ENCODE measurements at regions not wholly inside any gene's neighbourhood (a gene's known extent, or its start where the extent isn't known, plus 50 kb on each side); places are given as distances from the start of the nearest gene placed in this dataset.

DNA sequence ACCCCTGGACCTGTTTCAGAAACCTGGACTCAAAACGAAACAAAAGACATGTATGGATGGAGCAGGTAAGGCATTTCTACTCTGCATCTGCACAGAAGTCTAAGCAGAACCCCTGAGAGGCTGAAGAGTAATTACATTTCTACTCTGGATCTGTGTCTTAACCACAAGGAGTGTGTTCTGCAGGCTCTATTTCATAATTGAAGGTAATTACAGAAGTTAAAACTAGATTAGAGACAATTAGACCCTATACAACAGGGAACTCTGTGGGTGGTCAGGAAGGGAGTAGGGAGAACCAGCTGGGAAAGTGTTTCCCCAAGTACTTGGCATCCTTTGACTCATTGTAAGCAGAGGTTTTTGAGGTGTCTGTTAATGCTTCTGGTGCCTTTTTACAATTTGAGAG is 69.8 kb downstream of the IGSF1 start:
- ChIA-PET POLR2A (no interaction called here), CTCF (no interaction called here)
- no peaks in the 10 kb centered on the region for H3K27me3 ChIP-seq (ENCODE audit: control insufficient read depth, insufficient read depth, low read length)
- DNase-seq (ENCODE audit: low read depth, low spot score) = no peak
- no peaks in the 10 kb centered on the region for H3K9me3 ChIP-seq (ENCODE audit: control insufficient read depth, insufficient read depth, low read length)
- no peak overlapping the region for H3K27ac ChIP-seq (ENCODE audit: low read depth, low read length)
- TF ChIP-seq, protein P1, sequence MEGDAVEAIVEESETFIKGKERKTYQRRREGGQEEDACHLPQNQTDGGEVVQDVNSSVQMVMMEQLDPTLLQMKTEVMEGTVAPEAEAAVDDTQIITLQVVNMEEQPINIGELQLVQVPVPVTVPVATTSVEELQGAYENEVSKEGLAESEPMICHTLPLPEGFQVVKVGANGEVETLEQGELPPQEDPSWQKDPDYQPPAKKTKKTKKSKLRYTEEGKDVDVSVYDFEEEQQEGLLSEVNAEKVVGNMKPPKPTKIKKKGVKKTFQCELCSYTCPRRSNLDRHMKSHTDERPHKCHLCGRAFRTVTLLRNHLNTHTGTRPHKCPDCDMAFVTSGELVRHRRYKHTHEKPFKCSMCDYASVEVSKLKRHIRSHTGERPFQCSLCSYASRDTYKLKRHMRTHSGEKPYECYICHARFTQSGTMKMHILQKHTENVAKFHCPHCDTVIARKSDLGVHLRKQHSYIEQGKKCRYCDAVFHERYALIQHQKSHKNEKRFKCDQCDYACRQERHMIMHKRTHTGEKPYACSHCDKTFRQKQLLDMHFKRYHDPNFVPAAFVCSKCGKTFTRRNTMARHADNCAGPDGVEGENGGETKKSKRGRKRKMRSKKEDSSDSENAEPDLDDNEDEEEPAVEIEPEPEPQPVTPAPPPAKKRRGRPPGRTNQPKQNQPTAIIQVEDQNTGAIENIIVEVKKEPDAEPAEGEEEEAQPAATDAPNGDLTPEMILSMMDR (IDR thresholded peaks at IDR 0.05; ENCODE audit: low read depth, low read length) = no peak
- H3K4me3 ChIP-seq (ENCODE audit: low read depth, low read length) = no peak overlapping the region

DNA sequence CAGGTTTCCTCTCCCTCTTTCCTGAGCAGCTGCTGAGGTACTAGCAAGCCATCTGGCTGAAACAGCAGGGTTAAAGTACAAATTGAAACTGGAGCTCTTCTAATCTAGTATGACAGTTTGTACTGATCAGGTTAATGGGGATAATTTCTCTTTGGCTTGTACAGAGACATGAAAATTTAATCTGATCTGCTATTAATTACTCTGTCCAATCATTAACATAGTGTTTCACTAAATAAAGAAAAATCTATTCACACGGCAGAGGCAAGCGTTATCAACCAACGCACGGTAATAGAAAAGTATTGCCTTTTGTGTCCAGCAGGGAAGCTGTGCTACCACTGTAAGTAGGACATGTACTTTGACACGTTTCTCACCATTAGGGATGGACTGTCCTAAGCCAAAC is 71.1 kb downstream of the IGSF1 start:
- H3K27me3 ChIP-seq (ENCODE audit: control insufficient read depth, insufficient read depth, low read length) = no peaks in the 10 kb centered on the region
- TF ChIP-seq, protein P1 (IDR thresholded peaks at IDR 0.05; ENCODE audit: low read depth, low read length) = no peak
- H3K9me3 ChIP-seq (ENCODE audit: control insufficient read depth, insufficient read depth, low read length) = no peaks in the 10 kb centered on the region
- POLR2A ChIA-PET = no interaction called here
- H3K27ac ChIP-seq (ENCODE audit: low read depth, low read length) = no peak overlapping the region
- no peak for DNase-seq (ENCODE audit: low read depth, low spot score)
- CTCF ChIA-PET = no interaction called here
- no peak overlapping the region for H3K4me3 ChIP-seq (ENCODE audit: low read depth, low read length)

DNA sequence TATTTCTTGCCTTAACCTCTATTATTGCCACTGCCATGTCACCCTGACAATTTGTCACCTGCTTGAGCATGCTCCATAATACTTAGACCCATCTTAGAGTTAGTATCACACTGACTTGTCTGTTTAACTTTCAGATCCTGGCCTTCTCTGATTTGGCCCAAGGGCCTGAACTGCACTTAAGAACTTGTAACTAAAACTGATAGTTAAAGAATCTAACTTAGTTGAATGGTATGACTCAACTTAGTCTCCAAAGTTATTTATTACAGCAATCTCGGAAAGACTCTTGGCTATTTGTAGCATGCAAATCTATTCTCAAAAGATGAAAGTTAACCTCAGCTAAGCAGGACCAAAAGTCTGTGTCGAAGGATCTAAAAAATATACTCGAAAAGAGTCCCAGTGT is 72.3 kb downstream of the IGSF1 start:
- H3K27ac ChIP-seq (ENCODE audit: low read depth, low read length) = no peak overlapping the region
- TF ChIP-seq, protein P1 (IDR thresholded peaks at IDR 0.05; ENCODE audit: low read depth, low read length) = no peak
- H3K27me3 ChIP-seq (ENCODE audit: control insufficient read depth, insufficient read depth, low read length) = no peaks in the 10 kb centered on the region
- no peak for DNase-seq (ENCODE audit: low read depth, low spot score)
- CTCF ChIA-PET = no interaction called here
- H3K9me3 ChIP-seq (ENCODE audit: control insufficient read depth, insufficient read depth, low read length) = no peaks in the 10 kb centered on the region
- POLR2A ChIA-PET = no interaction called here
- H3K4me3 ChIP-seq (ENCODE audit: low read depth, low read length) = no peak overlapping the region

DNA sequence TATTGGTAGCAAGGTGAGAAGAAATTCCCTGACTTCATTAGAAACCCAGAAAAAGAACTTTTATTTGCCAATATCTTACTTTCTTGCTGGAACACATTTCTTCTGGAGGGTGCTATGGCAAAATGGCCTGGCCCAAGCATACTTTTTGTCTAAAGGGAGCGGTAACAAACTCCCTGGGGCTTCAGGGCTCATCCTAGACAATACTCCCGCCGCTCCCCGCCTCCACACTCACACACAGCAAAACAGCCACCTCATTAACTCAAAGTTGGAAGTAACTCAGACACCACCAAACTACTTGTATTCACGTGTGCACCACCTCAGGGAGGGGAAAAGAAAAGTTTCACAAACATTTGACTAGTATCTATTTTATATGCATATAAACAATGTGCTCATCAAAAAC is 75.7 kb downstream of the IGSF1 start:
- Histone ChIP-seq H3K27ac (ENCODE audit: low read depth, low read length) (no peak overlapping the region), H3K4me3 (ENCODE audit: low read depth, low read length) (no peak overlapping the region), H3K27me3 (ENCODE audit: control insufficient read depth, insufficient read depth, low read length) (no peaks in the 10 kb centered on the region), H3K9me3 (ENCODE audit: control insufficient read depth, insufficient read depth, low read length) (no peaks in the 10 kb centered on the region)
- ChIA-PET CTCF (no interaction called here), POLR2A (no interaction called here)
- TF ChIP-seq, protein P1 (IDR thresholded peaks at IDR 0.05; ENCODE audit: low read depth, low read length) = no peak
- DNase-seq (ENCODE audit: low read depth, low spot score) = no peak

- ChIA-PET POLR2A (no interaction called here), CTCF (no interaction called here)
- Histone ChIP-seq H3K9me3 (ENCODE audit: control insufficient read depth, insufficient read depth, low read length) (no peaks in the 10 kb centered on the region), H3K27me3 (ENCODE audit: control insufficient read depth, insufficient read depth, low read length) (no peaks in the 10 kb centered on the region), H3K27ac (ENCODE audit: low read depth, low read length) (no peak overlapping the region), H3K4me3 (ENCODE audit: low read depth, low read length) (no peak overlapping the region)
- TF ChIP-seq, protein P1 (IDR thresholded peaks at IDR 0.05; ENCODE audit: low read depth, low read length) = no peak
- no peak for DNase-seq (ENCODE audit: low read depth, low spot score)
Measured at GRCh38 chrX:131202766-131203165, 86.3 kb downstream of the IGSF1 start.

All from AG04450 (cell line).